22Rv1 (cell line): ENCODE measurements at regions not wholly inside any gene's neighbourhood (a gene's known extent, or its start where the extent isn't known, plus 50 kb on each side); places are given as distances from the start of the nearest gene placed in this dataset.

Experiments
- CTCF ChIP-seq: fragments of 450-650 bp; IDR thresholded peaks from 2 replicates; pipeline ENCODE4 v1.5.1; 2017; ENCODE audit warnings: mild to moderate bottlenecking
- ZFX ChIP-seq: fragments of 450-650 bp; IDR thresholded peaks from 2 replicates; pipeline ENCODE4 v1.6.1; 2017; ENCODE audit warnings: antibody characterized with exemption, borderline replicate concordance

DNA sequence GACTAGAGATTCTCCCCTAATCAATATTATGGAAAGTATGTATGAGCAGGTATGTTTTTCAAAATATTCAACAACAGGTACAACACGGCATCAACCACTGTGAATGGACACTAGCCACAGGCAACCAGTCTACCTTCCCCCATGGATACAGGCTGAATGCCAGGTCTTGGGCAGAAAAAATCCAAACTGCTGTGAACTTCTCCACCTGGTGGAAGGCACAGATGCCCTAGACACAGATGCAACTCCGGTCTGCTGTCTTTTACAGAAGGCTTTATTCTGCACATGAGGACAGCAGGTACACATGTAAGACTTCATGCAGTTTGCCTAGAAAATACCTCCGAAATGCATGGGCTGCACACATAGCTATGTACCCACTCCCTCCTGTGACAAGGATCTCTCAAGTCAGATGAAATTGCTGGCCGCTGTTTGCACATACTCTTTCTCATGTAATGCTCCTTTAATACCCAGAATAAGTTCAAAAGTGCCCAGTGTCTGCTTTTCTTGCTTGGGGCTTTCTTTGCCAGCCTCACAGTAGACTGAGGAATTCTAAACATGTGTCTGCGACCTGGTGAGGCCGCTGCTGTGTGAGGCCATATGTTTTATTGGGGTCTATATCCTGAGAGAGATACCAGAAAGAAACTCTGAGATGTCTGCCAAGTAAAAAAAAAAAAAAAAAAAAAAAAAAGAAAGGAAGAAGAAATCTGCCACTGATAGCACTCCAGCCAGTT, 325.9 kb downstream of the FOXO1 start:
- TF ChIP-seq CTCF (0 out of 2 replicates have a peak, but pooled peaks have one; percentile 18), ZFX (no peak)
